Glutamatergic neuron (in vitro differentiated cells): ENCODE measurements at regions not wholly inside any gene's neighbourhood (a gene's known extent, or its start where the extent isn't known, plus 50 kb on each side); places are given as distances from the start of the nearest gene placed in this dataset.

Experiments
- DNase-seq: peaks from one replicate; pipeline ENCODE4 v3.0.0; 2022
- H3K27ac Mint-ChIP-seq: one replicate; pipeline ENCODE4 v1.8.0; 2020; ENCODE audit warnings: mild to moderate bottlenecking, mixed read lengths, inconsistent platforms; ENCODE audit not compliant: unreplicated experiment
- H3K27me3 Mint-ChIP-seq: one replicate; pipeline ENCODE4 v1.8.0; 2020; ENCODE audit warnings: mild to moderate bottlenecking, moderate library complexity, mixed read lengths, inconsistent platforms; ENCODE audit not compliant: unreplicated experiment
- H3K36me3 Mint-ChIP-seq: one replicate; pipeline ENCODE4 v1.8.0; 2020; ENCODE audit warnings: mild to moderate bottlenecking, mixed read lengths, inconsistent platforms; ENCODE audit not compliant: unreplicated experiment
- H3K4me1 Mint-ChIP-seq: one replicate; pipeline ENCODE4 v1.8.0; 2020; ENCODE audit warnings: mild to moderate bottlenecking, low read depth, mixed read lengths, inconsistent platforms; ENCODE audit not compliant: unreplicated experiment
- H3K4me3 Mint-ChIP-seq: one replicate; pipeline ENCODE4 v1.8.0; 2020; ENCODE audit warnings: mild to moderate bottlenecking, mixed read lengths, inconsistent platforms; ENCODE audit not compliant: unreplicated experiment
- H3K9me3 Mint-ChIP-seq: one replicate; pipeline ENCODE4 v1.8.0; 2020; ENCODE audit warnings: mild to moderate bottlenecking, moderate library complexity, mixed read lengths, inconsistent platforms; ENCODE audit not compliant: unreplicated experiment
- TF ChIP-seq, protein P1 (sequence below): fragments of 200-600 bp; sonication (generic); IDR thresholded peaks from one replicate; pipeline ENCODE4 v1.5.0; 2021; ENCODE audit not compliant: partially characterized antibody, unreplicated experiment

DNA sequence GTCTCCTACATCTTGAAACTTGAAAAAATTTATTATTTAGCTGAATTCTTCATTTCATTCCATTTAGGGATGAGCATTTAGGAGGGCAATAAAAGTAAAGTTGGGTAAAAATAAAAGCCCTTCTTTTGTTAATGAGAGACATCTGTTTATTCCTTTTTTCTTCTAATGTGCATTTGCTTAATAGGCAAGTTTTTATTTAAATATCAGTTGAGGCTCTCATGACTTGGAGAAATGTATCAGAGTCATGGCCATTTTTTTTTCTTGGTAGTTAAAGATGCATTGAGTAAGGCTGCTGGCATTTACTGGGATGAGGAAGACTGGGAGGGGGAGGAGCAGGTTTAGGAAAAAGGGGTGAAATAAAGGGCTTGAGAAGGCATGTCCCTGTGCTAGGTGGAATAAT lies 609.9 kb upstream of the TMEM132C start:
- Mint-ChIP-seq H3K4me1 (peaks cover 4% of the 10 kb centered on the region), H3K9me3 (peaks cover 6% of the 10 kb centered on the region), H3K27ac (no peak overlapping the region), H3K36me3 (no peaks in the 10 kb centered on the region), H3K27me3 (no peaks in the 10 kb centered on the region), H3K4me3 (no peak overlapping the region)
- TF ChIP-seq, protein P1, sequence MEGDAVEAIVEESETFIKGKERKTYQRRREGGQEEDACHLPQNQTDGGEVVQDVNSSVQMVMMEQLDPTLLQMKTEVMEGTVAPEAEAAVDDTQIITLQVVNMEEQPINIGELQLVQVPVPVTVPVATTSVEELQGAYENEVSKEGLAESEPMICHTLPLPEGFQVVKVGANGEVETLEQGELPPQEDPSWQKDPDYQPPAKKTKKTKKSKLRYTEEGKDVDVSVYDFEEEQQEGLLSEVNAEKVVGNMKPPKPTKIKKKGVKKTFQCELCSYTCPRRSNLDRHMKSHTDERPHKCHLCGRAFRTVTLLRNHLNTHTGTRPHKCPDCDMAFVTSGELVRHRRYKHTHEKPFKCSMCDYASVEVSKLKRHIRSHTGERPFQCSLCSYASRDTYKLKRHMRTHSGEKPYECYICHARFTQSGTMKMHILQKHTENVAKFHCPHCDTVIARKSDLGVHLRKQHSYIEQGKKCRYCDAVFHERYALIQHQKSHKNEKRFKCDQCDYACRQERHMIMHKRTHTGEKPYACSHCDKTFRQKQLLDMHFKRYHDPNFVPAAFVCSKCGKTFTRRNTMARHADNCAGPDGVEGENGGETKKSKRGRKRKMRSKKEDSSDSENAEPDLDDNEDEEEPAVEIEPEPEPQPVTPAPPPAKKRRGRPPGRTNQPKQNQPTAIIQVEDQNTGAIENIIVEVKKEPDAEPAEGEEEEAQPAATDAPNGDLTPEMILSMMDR = no peak
- DNase-seq = no peak

DNA sequence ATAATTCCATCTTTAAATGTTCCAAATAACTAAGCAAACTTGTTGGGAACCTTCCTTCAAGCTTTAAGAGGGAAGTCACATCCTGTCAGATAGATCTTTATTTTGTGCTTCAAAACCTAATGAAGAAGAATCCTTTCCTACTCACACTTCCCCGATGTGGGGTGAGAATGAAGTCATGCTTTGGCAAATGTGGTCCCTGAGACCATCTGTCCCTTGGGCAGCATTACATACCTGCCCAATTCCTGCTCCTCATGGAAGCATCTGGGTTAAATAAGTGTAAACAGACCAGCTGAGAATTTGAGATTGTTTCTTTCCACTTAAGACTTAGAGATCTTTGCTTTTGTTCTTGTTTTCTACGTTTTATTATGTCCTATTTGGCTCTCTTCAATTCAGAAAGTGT lies 606.0 kb upstream of the TMEM132C start:
- Mint-ChIP-seq H3K27me3 (peaks cover 2% of the 10 kb centered on the region), H3K4me3 (no peak overlapping the region), H3K4me1 (peaks cover 4% of the 10 kb centered on the region), H3K9me3 (peaks cover 7% of the 10 kb centered on the region), H3K27ac (no peak overlapping the region), H3K36me3 (no peaks in the 10 kb centered on the region)
- DNase-seq = no peak
- TF ChIP-seq, protein P1 = no peak

DNA sequence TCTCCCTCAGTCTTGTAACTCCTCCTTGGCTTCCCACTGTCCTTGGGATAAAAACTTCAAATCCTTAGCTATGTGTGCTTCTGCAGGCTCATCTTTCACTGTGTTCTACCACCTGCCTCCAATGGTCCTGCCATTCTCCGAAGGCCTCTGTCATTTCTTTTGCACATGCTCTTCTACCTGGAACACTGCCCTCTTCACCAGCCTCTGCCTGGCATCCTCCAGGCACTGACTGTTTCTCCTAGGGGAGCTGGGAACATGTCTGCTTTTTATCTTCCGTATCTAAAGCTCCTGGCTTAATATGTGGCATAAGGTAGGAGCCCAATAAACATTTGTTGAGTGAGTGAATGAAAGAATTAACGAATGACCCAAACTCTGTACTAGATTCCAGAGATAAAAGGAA lies 603.3 kb upstream of the TMEM132C start:
- H3K27me3 Mint-ChIP-seq = peaks cover 2% of the 10 kb centered on the region
- DNase-seq = no peak
- TF ChIP-seq, protein P1 = no peak
- no peaks in the 10 kb centered on the region for H3K36me3 Mint-ChIP-seq
- peaks cover 4% of the 10 kb centered on the region for H3K4me1 Mint-ChIP-seq
- peaks cover 6% of the 10 kb centered on the region for H3K9me3 Mint-ChIP-seq
- no peak overlapping the region for H3K27ac Mint-ChIP-seq
- H3K4me3 Mint-ChIP-seq = no peak overlapping the region

DNA sequence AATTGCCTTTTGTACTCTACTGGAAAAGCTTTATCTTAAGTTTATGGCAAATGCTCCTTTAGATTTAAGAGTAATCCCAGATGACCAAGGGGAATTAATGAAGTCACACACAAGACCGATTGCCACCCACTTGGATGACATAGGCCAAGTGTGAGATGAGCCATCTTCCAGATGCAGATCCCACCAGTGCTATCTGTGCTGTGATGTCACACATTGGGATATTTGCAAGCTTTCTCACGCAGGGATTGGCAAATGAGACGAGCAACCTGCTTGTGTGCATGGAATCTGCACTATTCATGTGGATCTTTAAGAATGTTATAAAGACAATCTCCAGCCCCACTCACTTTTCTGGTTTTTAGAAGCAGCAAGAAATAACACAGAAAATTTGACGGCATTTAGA lies 602.1 kb upstream of the TMEM132C start:
- TF ChIP-seq, protein P1 = no peak
- DNase-seq = no peak
- H3K4me3 Mint-ChIP-seq = no peak overlapping the region
- peaks cover 2% of the 10 kb centered on the region for H3K27me3 Mint-ChIP-seq
- peaks cover 6% of the 10 kb centered on the region for H3K9me3 Mint-ChIP-seq
- no peaks in the 10 kb centered on the region for H3K36me3 Mint-ChIP-seq
- peaks cover 4% of the 10 kb centered on the region for H3K4me1 Mint-ChIP-seq
- H3K27ac Mint-ChIP-seq = no peak overlapping the region

DNA sequence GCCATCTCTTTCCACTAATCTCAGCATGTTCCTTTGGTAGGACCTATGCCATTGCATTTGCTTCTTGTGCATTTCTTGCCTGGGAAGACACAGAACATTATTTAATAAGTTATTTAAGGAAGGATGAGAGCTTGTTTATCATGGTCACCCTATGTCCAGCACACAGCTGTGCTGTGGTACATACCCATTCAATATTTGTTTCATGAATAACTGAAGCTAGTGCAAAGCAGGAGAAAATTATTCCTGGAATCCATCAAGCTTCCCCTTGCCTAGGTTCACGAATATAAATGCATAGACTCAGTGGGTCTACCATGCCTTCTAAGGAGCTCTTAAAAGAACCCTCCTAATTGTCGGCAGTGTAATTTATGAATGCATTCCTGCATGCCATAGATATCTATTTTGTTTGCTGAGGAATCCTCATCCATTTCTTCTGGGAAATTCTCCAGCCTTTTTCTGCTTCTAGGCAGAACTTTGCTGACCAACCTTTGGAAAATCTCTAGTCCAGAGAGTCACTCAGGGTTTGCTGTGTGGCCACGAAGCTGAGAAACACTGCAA lies 599.8 kb upstream of the TMEM132C start:
- Mint-ChIP-seq H3K9me3 (peaks cover 6% of the 10 kb centered on the region), H3K4me3 (no peak overlapping the region), H3K27me3 (peaks cover 2% of the 10 kb centered on the region), H3K27ac (no peak overlapping the region), H3K4me1 (no peaks in the 10 kb centered on the region), H3K36me3 (no peaks in the 10 kb centered on the region)
- TF ChIP-seq, protein P1 = no peak
- DNase-seq = no peak
